PFSK-1 (cell line): ENCODE measurements at regions not wholly inside any gene's neighbourhood (a gene's known extent, or its start where the extent isn't known, plus 50 kb on each side); places are given as distances from the start of the nearest gene placed in this dataset.

ENCODE experiments used
- TAF1 ChIP-seq: IDR thresholded peaks from 2 replicates; pipeline ENCODE4 v1.6.1; 2012; ENCODE audit warnings: low read length, control low read depth, borderline replicate concordance; ENCODE audit not compliant: insufficient read depth
- TF ChIP-seq, protein P1 (sequence below), 2 experiments: IDR thresholded peaks; 2 replicates each; pipeline versions ENCODE4 v1.6.1 to v1.8.0; 2011 to 2012; ENCODE audit warnings: low read depth in 2 of 2, low read length in 2 of 2, control low read depth in 1 of 2, inconsistent platforms in 1 of 2, mild to moderate bottlenecking in 1 of 2, moderate library complexity in 1 of 2; ENCODE audit not compliant: insufficient read depth in 1 of 2

DNA sequence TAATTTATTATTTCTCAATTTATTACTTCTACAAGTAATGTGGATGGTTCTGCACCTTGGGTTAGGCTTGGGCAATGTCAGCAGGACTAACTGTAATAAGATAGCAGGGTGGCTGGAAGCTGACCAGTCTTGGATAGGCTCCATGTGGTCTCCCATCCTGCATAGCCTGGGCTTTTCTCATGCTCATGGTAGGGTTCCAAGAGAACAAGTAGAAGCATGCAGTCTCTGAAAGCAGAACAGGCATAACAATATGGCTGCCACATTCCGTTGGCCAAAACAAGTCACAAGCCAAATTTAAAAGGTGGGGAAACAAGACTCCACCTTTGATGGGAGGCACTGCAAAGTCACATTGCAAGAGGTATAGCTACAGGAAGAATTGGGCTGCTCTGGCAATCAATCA, 98.6 kb upstream of the MDFIC start:
- TF ChIP-seq, protein P1, sequence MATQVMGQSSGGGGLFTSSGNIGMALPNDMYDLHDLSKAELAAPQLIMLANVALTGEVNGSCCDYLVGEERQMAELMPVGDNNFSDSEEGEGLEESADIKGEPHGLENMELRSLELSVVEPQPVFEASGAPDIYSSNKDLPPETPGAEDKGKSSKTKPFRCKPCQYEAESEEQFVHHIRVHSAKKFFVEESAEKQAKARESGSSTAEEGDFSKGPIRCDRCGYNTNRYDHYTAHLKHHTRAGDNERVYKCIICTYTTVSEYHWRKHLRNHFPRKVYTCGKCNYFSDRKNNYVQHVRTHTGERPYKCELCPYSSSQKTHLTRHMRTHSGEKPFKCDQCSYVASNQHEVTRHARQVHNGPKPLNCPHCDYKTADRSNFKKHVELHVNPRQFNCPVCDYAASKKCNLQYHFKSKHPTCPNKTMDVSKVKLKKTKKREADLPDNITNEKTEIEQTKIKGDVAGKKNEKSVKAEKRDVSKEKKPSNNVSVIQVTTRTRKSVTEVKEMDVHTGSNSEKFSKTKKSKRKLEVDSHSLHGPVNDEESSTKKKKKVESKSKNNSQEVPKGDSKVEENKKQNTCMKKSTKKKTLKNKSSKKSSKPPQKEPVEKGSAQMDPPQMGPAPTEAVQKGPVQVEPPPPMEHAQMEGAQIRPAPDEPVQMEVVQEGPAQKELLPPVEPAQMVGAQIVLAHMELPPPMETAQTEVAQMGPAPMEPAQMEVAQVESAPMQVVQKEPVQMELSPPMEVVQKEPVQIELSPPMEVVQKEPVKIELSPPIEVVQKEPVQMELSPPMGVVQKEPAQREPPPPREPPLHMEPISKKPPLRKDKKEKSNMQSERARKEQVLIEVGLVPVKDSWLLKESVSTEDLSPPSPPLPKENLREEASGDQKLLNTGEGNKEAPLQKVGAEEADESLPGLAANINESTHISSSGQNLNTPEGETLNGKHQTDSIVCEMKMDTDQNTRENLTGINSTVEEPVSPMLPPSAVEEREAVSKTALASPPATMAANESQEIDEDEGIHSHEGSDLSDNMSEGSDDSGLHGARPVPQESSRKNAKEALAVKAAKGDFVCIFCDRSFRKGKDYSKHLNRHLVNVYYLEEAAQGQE (IDR thresholded peaks at IDR 0.05; ENCODE audit: insufficient read depth in 1 of 2, low read depth in 2 of 2, low read length in 2 of 2) = no peak
- no peak for TF ChIP-seq TAF1
